A549 (cell line): ENCODE measurements at regions not wholly inside any gene's neighbourhood (a gene's known extent, or its start where the extent isn't known, plus 50 kb on each side); places are given as distances from the start of the nearest gene placed in this dataset.

Source experiments
- ATAC-seq, 2 experiments: fragments of 200-7000 bp in 1 of 2; fragments of >200 bp in 1 of 2; cut with Nextera tagmentation in 1 of 2; cut with Tn5 transposase in 1 of 2; 3 replicates each; pipeline versions ENCODE4 v1.8.0 to v1.9.1; 2018 to 2020; ENCODE audit warnings: mild to moderate bottlenecking in 1 of 2, moderate library complexity in 1 of 2
- CTCF ChIA-PET: fragments of 300-600 bp; sonication (Branson Sonifier 250); formaldehyde crosslinking; extraction: SDS; loops from one replicate; lab custom pipeline; 2021; ENCODE audit warnings: antibody characterized with exemption, inconsistent platforms; lab: Yijun Ruan, JAX
- POLR2A ChIA-PET: fragments of 350-600 bp; formaldehyde crosslinking; extraction: SDS; loops from one replicate; lab custom pipeline; 2021; ENCODE audit warnings: antibody characterized with exemption, inconsistent platforms; lab: Yijun Ruan, JAX
- DNase-seq, 2 experiments: peaks; one replicate each; pipeline versions ENCODE4 v3.0.0 to v3.0.0-alpha.2; 2011 to 2016; ENCODE audit warnings: low read depth in 1 of 2, low spot score in 1 of 2
- FAIRE-seq: peaks from 2 replicates; lab custom pipeline; 2011; peaks lifted over from hg19 to GRCh38; lab: Jason Lieb, UNC
- H3K27ac ChIP-seq, 2 experiments: fragments of >200 bp; sonication (Bioruptor Twin); formaldehyde crosslinking; 3 replicates each; pipeline ENCODE4 v1.5.1; 2016 to 2017
- H3K4me1 ChIP-seq: fragments of >200 bp; sonication (Bioruptor Twin); formaldehyde crosslinking; 3 replicates; pipeline ENCODE4 v1.6.1; 2016
- H3K4me2 ChIP-seq: fragments of >200 bp; sonication (Bioruptor Twin); formaldehyde crosslinking; 3 replicates; pipeline ENCODE4 v1.6.1; 2016
- H3K4me3 ChIP-seq: fragments of >200 bp; sonication (Bioruptor Twin); formaldehyde crosslinking; 3 replicates; pipeline ENCODE4 v1.5.1; 2016
- H3K9me3 ChIP-seq: fragments of >200 bp; sonication (Bioruptor Twin); formaldehyde crosslinking; 3 replicates; pipeline ENCODE4 v1.6.1; 2016
- CEBPB ChIP-seq, 2 experiments: fragments of >200 bp in 1 of 2; sonication (Bioruptor Twin) in 1 of 2; formaldehyde crosslinking in 1 of 2; IDR thresholded peaks; 2 replicates each; pipeline ENCODE4 v1.6.1; 2012 to 2016
- CHD4 ChIP-seq: fragments of 200-600 bp; sonication (generic); IDR thresholded peaks from 2 replicates; pipeline ENCODE4 v1.6.1; 2016; ENCODE audit warnings: antibody characterized with exemption, mild to moderate bottlenecking, borderline replicate concordance
- EHMT2 ChIP-seq: fragments of 200-600 bp; sonication (generic); IDR thresholded peaks from 2 replicates; pipeline ENCODE4 v1.6.1; 2016; ENCODE audit warnings: antibody characterized with exemption, low read depth, mild to moderate bottlenecking, moderate library complexity
- EP300 ChIP-seq, 2 experiments: fragments of >200 bp; sonication (Bioruptor Twin); formaldehyde crosslinking; IDR thresholded peaks; 2 replicates in 1 of 2; 3 replicates in 1 of 2; pipeline ENCODE4 v1.6.1; 2016 to 2017
- ESRRA ChIP-seq: fragments of 150-350 bp; IDR thresholded peaks from 2 replicates; pipeline ENCODE4 v1.6.1; 2014; ENCODE audit warnings: mild to moderate bottlenecking, low read length, borderline replicate concordance
- FOXS1 ChIP-seq: fragments of 250-450 bp; sonication (Bioruptor Pico); IDR thresholded peaks from 2 replicates; pipeline ENCODE4 v1.5.0; 2020; ENCODE audit warnings: mild to moderate bottlenecking, moderate library complexity
- GATA3 ChIP-seq: IDR thresholded peaks from 2 replicates; pipeline ENCODE4 v1.6.1; 2012; ENCODE audit warnings: borderline replicate concordance
- HEYL ChIP-seq: fragments of 250-450 bp; sonication (Bioruptor Pico); IDR thresholded peaks from 2 replicates; pipeline ENCODE4 v1.8.0; 2021; ENCODE audit warnings: mild to moderate bottlenecking, moderate library complexity
- HOXA7 ChIP-seq: fragments of 250-450 bp; sonication (Bioruptor Pico); IDR thresholded peaks from 2 replicates; pipeline ENCODE4 v1.5.0; 2020; ENCODE audit warnings: mild to moderate bottlenecking, moderate library complexity
- KDM1A ChIP-seq: fragments of 200-600 bp; sonication (generic); IDR thresholded peaks from 2 replicates; pipeline ENCODE4 v1.6.1; 2016; ENCODE audit warnings: low read depth, mild to moderate bottlenecking
- KDM5A ChIP-seq: fragments of 200-600 bp; sonication (generic); IDR thresholded peaks from 2 replicates; pipeline ENCODE4 v1.6.1; 2016; ENCODE audit warnings: antibody characterized with exemption, mild to moderate bottlenecking
- MAFK ChIP-seq: fragments of 450-650 bp; IDR thresholded peaks from 2 replicates; pipeline ENCODE4 v1.6.1; 2014; ENCODE audit not compliant: partially characterized antibody
- MAZ ChIP-seq: fragments of 150-350 bp; IDR thresholded peaks from 2 replicates; pipeline ENCODE4 v1.6.1; 2014; ENCODE audit warnings: antibody characterized with exemption, low read depth, low read length, borderline replicate concordance
- NPAS2 ChIP-seq: fragments of 250-450 bp; sonication (Bioruptor Pico); IDR thresholded peaks from 2 replicates; pipeline ENCODE4 v1.8.0; 2022; ENCODE audit warnings: mild to moderate bottlenecking, moderate library complexity, borderline replicate concordance
- POLR2A ChIP-seq: IDR thresholded peaks from 2 replicates; pipeline ENCODE4 v1.6.1; 2012; ENCODE audit warnings: mild to moderate bottlenecking, low read length
- POLR2AphosphoS2 ChIP-seq: conservative IDR thresholded peaks from 2 replicates; pipeline ENCODE4 v1.6.1; 2012; ENCODE audit warnings: low read length, improper control_type of control experiment, inconsistent platforms
- RARB ChIP-seq: fragments of 250-450 bp; sonication (Bioruptor Pico); IDR thresholded peaks from 2 replicates; pipeline ENCODE4 v1.8.0; 2021; ENCODE audit warnings: mild to moderate bottlenecking, moderate library complexity
- RCOR1 ChIP-seq: fragments of 150-350 bp; IDR thresholded peaks from 2 replicates; pipeline ENCODE4 v1.6.1; 2014; ENCODE audit warnings: antibody characterized with exemption, low read length, low read depth
- RNF2 ChIP-seq: fragments of 200-600 bp; sonication (generic); IDR thresholded peaks from 2 replicates; pipeline ENCODE4 v1.6.1; 2016; ENCODE audit warnings: low read depth, mild to moderate bottlenecking, antibody characterized with exemption, moderate library complexity, borderline replicate concordance
- TFCP2L1 ChIP-seq: fragments of 250-450 bp; sonication (Bioruptor Pico); IDR thresholded peaks from 2 replicates; pipeline ENCODE4 v1.5.0; 2021; ENCODE audit warnings: mild to moderate bottlenecking
- ZC3H11A ChIP-seq: fragments of 450-650 bp; IDR thresholded peaks from 2 replicates; pipeline ENCODE4 v1.6.1; 2014; ENCODE audit warnings: antibody characterized with exemption, mild to moderate bottlenecking
- ZFP36 ChIP-seq: fragments of 450-650 bp; IDR thresholded peaks from 2 replicates; pipeline ENCODE4 v1.6.1; 2014; ENCODE audit warnings: borderline replicate concordance; ENCODE audit not compliant: partially characterized antibody
- ZSCAN20 ChIP-seq: fragments of 250-450 bp; sonication (Bioruptor Pico); IDR thresholded peaks from 2 replicates; pipeline ENCODE4 v1.8.0; 2022; ENCODE audit warnings: mild to moderate bottlenecking, moderate library complexity
- WGBS: methylation state at CpG from one replicate; pipeline ENCODE4 v1.1.6; 2017; ENCODE audit errors: missing lambda C conversion rate; 5-methylcytosine and 5-hydroxymethylcytosine counted together
- TF ChIP-seq, protein P1 (sequence below): fragments of 200-600 bp; sonication (generic); IDR thresholded peaks from 2 replicates; pipeline ENCODE4 v1.6.1; 2016; ENCODE audit warnings: antibody characterized with exemption, mild to moderate bottlenecking, moderate library complexity
- TF ChIP-seq, protein P2 (sequence below): fragments of 450-650 bp; IDR thresholded peaks from 2 replicates; pipeline ENCODE4 v1.6.1; 2014; ENCODE audit warnings: antibody characterized with exemption
- TF ChIP-seq, protein P3 (sequence below): IDR thresholded peaks from 2 replicates; pipeline ENCODE4 v1.6.1; 2012
- TF ChIP-seq, protein P4 (sequence below): fragments of >200 bp; sonication (Bioruptor Twin); formaldehyde crosslinking; IDR thresholded peaks from 2 replicates; pipeline ENCODE4 v1.6.1; 2016
- TF ChIP-seq, protein P5 (sequence below): fragments of 250-450 bp; sonication (Bioruptor Pico); IDR thresholded peaks from 2 replicates; pipeline ENCODE4 v1.5.0; 2021; ENCODE audit warnings: mild to moderate bottlenecking, moderate library complexity, borderline replicate concordance

DNA sequence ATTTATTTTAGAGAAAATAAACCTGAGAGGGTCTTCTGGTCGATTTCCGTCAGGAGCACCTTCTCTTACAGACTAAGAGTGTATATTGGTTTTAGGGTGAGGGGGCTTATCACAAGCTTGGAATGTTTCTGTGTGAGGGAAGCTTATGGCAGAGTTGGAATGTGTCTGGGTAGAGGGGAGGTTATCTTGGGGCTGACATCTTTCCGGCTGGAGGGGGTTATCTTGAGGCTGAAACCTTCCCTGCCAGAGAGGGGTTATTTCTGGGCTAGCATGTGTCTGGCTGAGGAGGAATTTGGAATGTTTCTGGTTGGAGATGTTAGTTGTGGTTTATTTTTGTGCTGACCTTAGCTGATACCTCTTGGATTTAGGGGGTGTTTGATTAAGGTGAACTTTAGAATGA is 1312.1 kb downstream of the ADGRL3 start:
- CTCF ChIA-PET = no interaction called here
- TF ChIP-seq CEBPB (IDR thresholded peaks at IDR 0.05) (no peak), RARB (CRISPR knock-in tag) (no peak), POLR2AphosphoS2 (no peak), HEYL (CRISPR knock-in tag) (no peak), KDM1A (no peak), CHD4 (no peak), KDM5A (no peak), EHMT2 (no peak), RNF2 (no peak), FOXS1 (CRISPR knock-in tag) (no peak), GATA3 (no peak)
- TF ChIP-seq, protein P1, sequence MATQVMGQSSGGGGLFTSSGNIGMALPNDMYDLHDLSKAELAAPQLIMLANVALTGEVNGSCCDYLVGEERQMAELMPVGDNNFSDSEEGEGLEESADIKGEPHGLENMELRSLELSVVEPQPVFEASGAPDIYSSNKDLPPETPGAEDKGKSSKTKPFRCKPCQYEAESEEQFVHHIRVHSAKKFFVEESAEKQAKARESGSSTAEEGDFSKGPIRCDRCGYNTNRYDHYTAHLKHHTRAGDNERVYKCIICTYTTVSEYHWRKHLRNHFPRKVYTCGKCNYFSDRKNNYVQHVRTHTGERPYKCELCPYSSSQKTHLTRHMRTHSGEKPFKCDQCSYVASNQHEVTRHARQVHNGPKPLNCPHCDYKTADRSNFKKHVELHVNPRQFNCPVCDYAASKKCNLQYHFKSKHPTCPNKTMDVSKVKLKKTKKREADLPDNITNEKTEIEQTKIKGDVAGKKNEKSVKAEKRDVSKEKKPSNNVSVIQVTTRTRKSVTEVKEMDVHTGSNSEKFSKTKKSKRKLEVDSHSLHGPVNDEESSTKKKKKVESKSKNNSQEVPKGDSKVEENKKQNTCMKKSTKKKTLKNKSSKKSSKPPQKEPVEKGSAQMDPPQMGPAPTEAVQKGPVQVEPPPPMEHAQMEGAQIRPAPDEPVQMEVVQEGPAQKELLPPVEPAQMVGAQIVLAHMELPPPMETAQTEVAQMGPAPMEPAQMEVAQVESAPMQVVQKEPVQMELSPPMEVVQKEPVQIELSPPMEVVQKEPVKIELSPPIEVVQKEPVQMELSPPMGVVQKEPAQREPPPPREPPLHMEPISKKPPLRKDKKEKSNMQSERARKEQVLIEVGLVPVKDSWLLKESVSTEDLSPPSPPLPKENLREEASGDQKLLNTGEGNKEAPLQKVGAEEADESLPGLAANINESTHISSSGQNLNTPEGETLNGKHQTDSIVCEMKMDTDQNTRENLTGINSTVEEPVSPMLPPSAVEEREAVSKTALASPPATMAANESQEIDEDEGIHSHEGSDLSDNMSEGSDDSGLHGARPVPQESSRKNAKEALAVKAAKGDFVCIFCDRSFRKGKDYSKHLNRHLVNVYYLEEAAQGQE = no peak
- TF ChIP-seq, protein P2, sequence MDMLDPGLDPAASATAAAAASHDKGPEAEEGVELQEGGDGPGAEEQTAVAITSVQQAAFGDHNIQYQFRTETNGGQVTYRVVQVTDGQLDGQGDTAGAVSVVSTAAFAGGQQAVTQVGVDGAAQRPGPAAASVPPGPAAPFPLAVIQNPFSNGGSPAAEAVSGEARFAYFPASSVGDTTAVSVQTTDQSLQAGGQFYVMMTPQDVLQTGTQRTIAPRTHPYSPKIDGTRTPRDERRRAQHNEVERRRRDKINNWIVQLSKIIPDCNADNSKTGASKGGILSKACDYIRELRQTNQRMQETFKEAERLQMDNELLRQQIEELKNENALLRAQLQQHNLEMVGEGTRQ = no peak
- TF ChIP-seq, protein P3, sequence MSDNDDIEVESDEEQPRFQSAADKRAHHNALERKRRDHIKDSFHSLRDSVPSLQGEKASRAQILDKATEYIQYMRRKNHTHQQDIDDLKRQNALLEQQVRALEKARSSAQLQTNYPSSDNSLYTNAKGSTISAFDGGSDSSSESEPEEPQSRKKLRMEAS = no peak
- TF ChIP-seq, all 56 proteins: peak for 0
- no peak for ATAC-seq

DNA sequence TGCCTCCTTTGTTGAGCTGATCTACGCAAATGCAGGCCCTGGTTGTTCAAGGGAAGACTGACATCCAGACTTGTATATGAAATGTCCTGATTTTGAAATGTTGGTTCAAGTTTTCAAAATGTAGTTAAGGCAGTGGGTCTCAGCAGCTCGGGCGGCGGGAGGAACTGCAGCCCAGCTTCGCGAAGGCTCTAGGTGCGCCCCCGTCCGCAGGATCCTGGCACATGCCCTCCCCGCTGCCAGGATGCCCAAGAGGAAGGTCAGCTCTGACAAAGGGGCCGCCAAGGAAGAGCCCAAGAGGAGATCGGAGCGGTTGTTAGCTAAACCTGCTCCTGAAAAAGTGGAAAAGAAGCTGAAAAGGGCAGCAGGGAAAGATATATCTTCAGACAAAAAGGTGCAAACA is 1310.1 kb downstream of the ADGRL3 start:
- FAIRE-seq (no peak), ATAC-seq (no peak), DNase-seq (no peak)
- Histone ChIP-seq H3K4me1 (no peaks in the 10 kb centered on the region), H3K4me3 (no peak overlapping the region), H3K9me3 (no peaks in the 10 kb centered on the region), H3K4me2 (no peak overlapping the region), H3K27ac (no peak overlapping the region)
- ChIA-PET POLR2A (no interaction called here), CTCF (no interaction called here)
- WGBS = 14% methylated on average over 4 of the region's 13 CpGs
- no peak for TF ChIP-seq EHMT2
- no peak for TF ChIP-seq ZSCAN20 (CRISPR knock-in tag)
- no peak for TF ChIP-seq ESRRA
- TF ChIP-seq HOXA7 (CRISPR knock-in tag) = no peak
- TF ChIP-seq MAZ = no peak
- TF ChIP-seq ZC3H11A = no peak
- TF ChIP-seq MAFK = no peak
- no peak for TF ChIP-seq POLR2A
- no peak for TF ChIP-seq EP300 (IDR thresholded peaks at IDR 0.05)
- TF ChIP-seq, protein P4, sequence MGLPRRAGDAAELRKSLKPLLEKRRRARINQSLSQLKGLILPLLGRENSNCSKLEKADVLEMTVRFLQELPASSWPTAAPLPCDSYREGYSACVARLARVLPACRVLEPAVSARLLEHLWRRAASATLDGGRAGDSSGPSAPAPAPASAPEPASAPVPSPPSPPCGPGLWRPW = no peak
- TF ChIP-seq, protein P1 = no peak
- no peak for TF ChIP-seq HEYL (CRISPR knock-in tag)
- TF ChIP-seq TFCP2L1 (CRISPR knock-in tag) = no peak
- no peak for TF ChIP-seq ZFP36
- no peak for TF ChIP-seq NPAS2 (CRISPR knock-in tag)
- TF ChIP-seq, protein P3 = no peak
- no peak for TF ChIP-seq RCOR1
- TF ChIP-seq, protein P5, sequence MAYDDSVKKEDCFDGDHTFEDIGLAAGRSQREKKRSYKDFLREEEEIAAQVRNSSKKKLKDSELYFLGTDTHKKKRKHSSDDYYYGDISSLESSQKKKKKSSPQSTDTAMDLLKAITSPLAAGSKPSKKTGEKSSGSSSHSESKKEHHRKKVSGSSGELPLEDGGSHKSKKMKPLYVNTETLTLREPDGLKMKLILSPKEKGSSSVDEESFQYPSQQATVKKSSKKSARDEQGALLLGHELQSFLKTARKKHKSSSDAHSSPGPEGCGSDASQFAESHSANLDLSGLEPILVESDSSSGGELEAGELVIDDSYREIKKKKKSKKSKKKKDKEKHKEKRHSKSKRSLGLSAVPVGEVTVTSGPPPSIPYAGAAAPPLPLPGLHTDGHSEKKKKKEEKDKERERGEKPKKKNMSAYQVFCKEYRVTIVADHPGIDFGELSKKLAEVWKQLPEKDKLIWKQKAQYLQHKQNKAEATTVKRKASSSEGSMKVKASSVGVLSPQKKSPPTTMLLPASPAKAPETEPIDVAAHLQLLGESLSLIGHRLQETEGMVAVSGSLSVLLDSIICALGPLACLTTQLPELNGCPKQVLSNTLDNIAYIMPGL = no peak

More for the DNA sequence above, 1312.1 kb downstream of the ADGRL3 start:
- H3K4me3 ChIP-seq = no peak overlapping the region
- no peak overlapping the region for H3K4me2 ChIP-seq
- no peak overlapping the region for H3K27ac ChIP-seq
- H3K4me1 ChIP-seq = no peaks in the 10 kb centered on the region
- 10% methylated on average over 3 of the region's 3 CpGs for WGBS
- DNase-seq (no peak), FAIRE-seq (no peak)
- H3K9me3 ChIP-seq = no peaks in the 10 kb centered on the region
- POLR2A ChIA-PET = no interaction called here
